Heart left ventricle (tissue), 16 donors: ENCODE measurements at regions not wholly inside any gene's neighbourhood (a gene's known extent, or its start where the extent isn't known, plus 50 kb on each side); places are given as distances from the start of the nearest gene placed in this dataset.

Source experiments
- ATAC-seq, 4 donors: fragments of 200-7000 bp; cut with Tn5 transposase; one replicate each; pipeline ENCODE4 v1.9.1; 2020 to 2022; ENCODE audit warnings: moderate library complexity in 4 of 4, mild to moderate bottlenecking in 3 of 4, moderate number of reproducible peaks in 1 of 4
- DNase-seq, 5 donors: peaks; one replicate each; pipeline ENCODE4 v3.0.0-alpha.2; 2020
- H3K27ac ChIP-seq, 12 donors: fragments of 200-600 bp; sonication (generic) in 4 of 12; one replicate each; pipeline versions ENCODE4 v1.5.0 to v1.8.0; 2016 to 2022; ENCODE audit warnings: mild to moderate bottlenecking in 2 of 12
- H3K27me3 ChIP-seq, 9 donors: fragments of 200-600 bp; sonication (generic) in 2 of 9; one replicate each; pipeline versions ENCODE4 v1.5.1 to v1.8.0; 2016 to 2022; ENCODE audit warnings: mild to moderate bottlenecking in 3 of 9
- H3K36me3 ChIP-seq, 9 donors: fragments of 200-600 bp; sonication (generic) in 2 of 9; one replicate each; pipeline versions ENCODE4 v1.5.0 to v1.8.0; 2018 to 2022; ENCODE audit warnings: mild to moderate bottlenecking in 2 of 9
- H3K4me1 ChIP-seq, 12 donors: fragments of 200-600 bp; sonication (generic) in 4 of 12; one replicate each; pipeline versions ENCODE4 v1.5.0 to v1.8.0; 2016 to 2022; ENCODE audit warnings: mild to moderate bottlenecking in 3 of 12
- H3K4me3 ChIP-seq, 12 donors: fragments of 200-600 bp; sonication (generic) in 4 of 12; one replicate each; pipeline versions ENCODE4 v1.5.0 to v1.8.0; 2017 to 2022; ENCODE audit warnings: mild to moderate bottlenecking in 9 of 12, moderate library complexity in 4 of 12
- H3K9me3 ChIP-seq, 12 donors: fragments of 200-600 bp; sonication (generic) in 4 of 12; one replicate each; pipeline versions ENCODE4 v1.5.0 to v1.8.0; 2016 to 2022; ENCODE audit warnings: mild to moderate bottlenecking in 1 of 12
- POLR2A ChIP-seq, 2 donors: fragments of 450-650 bp; IDR thresholded peaks; one replicate each; pipeline ENCODE4 v1.6.1; 2017; ENCODE audit warnings: antibody characterized with exemption in 2 of 2, mild to moderate bottlenecking in 2 of 2, moderate library complexity in 2 of 2
- WGBS, 4 donors: extraction: QIAGEN DNeasy Blood & Tissue Kit in 2 of 4; methylation state at CpG; one replicate each; pipeline versions ENCODE4 v1.1.5 to v1.1.7; 2013 to 2018; 5-methylcytosine and 5-hydroxymethylcytosine counted together
- intact Hi-C, 10 donors: fragments of 100-400 bp; cut with DNase I; formaldehyde crosslinking; loops; one replicate each; pipeline versions ENCODE4 v1.11.1 to v1.14.2; 2022
- TF ChIP-seq, protein P1 (sequence below), 12 donors: fragments of 200-600 bp; sonication (generic) in 4 of 12; IDR thresholded peaks; one replicate each; pipeline versions ENCODE4 v1.5.0 to v1.8.0; 2018 to 2022; ENCODE audit warnings: antibody characterized with exemption in 12 of 12, mild to moderate bottlenecking in 5 of 12
- donor health status: ischemic (EF 13 %, LVEDD 7.1; RV severe dilation, severe dysfunction).
- donor health status: healthy with polysubstance abuse.
- donor health status: DM: no; HTN: yes; CAD: no.
- donor health status: DM: no; HTN: no; CAD: no.
- donor health status: ischemic (EF 25% LVEDD 6.9; RV normal size, moderate dysfunction).
- donor health status: ischemic (EF 25% LVEDD 5.7; RV mildly dilated, moderate dysfunction).
- donor health status: healthy.
- donor health status: DM: yes; HTN: yes; CAD: no.
- donor health status: ischemic (EF 35%, LVEDD 5.7; RV mildly dilated, moderate dysfunction).
- donor health status: nonischemic (EF 11% LVEDD 7.7; RV severe dilation, severe dysfunction).
- donor health status: DM: yes; HTN: yes; CAD: no.
- donor health status: PGD.
- donor health status: ischemic (EF 29% LVEDD 5.4; RV normal size, mild dysfunction).
- donor health status: nonischemic (EF 23%, LVEDD 6.1; RV moderate dilation, normal function).

DNA sequence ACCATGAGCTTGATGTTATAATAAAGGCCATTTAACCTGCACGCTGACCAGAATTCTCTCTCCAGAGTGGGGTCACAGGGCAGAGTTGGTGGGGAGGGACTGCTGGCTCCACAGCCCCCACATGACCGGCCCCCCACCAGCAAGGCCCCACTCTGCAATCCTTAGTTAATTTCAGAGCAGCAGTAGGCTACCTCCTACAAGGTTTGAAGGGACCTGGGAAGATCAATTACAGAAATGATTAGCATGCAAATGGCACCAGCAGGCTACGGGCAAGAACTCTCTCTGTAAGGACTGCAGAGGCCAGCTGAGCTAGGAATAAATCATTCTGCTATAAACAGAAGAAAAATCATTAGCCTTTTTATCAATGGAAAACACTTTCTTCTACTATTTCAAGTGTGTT lies 135.3 kb downstream of the C1D start:
- Histone ChIP-seq H3K36me3 (no peaks in the 10 kb centered on the region), H3K4me3 (no peak overlapping the region), H3K4me1 (no peaks in the 10 kb centered on the region), H3K9me3 (no peaks in the 10 kb centered on the region), H3K27ac (no peak overlapping the region), H3K27me3 (peaks cover 0 to 10% (median 0%) of the 10 kb centered on the region in 9 donors)
- TF ChIP-seq, protein P1, sequence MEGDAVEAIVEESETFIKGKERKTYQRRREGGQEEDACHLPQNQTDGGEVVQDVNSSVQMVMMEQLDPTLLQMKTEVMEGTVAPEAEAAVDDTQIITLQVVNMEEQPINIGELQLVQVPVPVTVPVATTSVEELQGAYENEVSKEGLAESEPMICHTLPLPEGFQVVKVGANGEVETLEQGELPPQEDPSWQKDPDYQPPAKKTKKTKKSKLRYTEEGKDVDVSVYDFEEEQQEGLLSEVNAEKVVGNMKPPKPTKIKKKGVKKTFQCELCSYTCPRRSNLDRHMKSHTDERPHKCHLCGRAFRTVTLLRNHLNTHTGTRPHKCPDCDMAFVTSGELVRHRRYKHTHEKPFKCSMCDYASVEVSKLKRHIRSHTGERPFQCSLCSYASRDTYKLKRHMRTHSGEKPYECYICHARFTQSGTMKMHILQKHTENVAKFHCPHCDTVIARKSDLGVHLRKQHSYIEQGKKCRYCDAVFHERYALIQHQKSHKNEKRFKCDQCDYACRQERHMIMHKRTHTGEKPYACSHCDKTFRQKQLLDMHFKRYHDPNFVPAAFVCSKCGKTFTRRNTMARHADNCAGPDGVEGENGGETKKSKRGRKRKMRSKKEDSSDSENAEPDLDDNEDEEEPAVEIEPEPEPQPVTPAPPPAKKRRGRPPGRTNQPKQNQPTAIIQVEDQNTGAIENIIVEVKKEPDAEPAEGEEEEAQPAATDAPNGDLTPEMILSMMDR (IDR thresholded peaks at IDR 0.05) = no peak
- no peak for TF ChIP-seq POLR2A (IDR thresholded peaks at IDR 0.05)
- no peak for DNase-seq
- intact Hi-C loops = no loop called here
- ATAC-seq = no peak
- WGBS, 4 donors = 47 to 75% (median 61%) methylated on average over 3 of the region's 3 CpGs

DNA sequence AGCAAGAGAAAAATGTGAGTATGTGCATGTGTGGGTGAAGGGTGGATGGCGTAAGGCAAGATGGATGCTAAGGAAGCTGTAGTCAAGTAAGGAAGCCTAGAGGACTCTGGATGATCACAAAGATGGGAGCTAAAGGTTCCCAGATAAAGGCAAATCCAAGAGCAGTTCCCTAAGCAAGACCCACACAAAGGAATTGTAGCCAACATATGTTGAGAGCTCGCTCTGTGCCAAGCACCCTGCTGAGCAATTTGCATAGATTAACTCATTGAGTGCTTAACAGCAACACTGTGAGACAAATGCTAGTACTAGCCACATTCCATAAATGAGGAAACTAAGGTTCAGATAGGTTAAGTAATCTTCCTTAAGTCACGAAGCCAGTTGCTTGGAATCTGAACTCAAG lies 132.6 kb downstream of the C1D start:
- H3K9me3 ChIP-seq = no peaks in the 10 kb centered on the region

DNA sequence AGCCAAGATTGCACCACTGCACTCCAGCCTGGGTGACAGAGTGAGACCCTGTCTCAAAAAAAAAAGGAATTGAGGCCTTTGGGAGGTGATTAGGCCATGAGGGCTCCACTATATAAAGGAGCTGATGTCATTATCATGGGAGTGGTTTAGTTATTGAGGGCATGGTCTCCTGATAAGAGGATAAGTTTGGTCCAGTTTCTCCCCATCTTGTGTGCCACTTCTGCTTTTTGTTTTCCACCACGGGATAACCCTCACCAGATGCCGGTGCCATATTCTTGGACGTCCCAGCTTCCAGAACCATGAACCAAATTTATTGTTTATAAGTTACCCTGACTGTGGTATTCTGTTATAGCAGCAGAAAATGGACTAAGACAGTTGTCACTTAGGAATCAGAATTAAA lies 125.8 kb downstream of the C1D start:
- no peak for ATAC-seq
- 86 to 96% (median 93%) methylated on average over 3 of the region's 3 CpGs for WGBS, 4 donors

More for the DNA sequence above, 132.6 kb downstream of the C1D start:
- intact Hi-C loops = no loop called here
- ATAC-seq (no peak), DNase-seq (no peak)
- TF ChIP-seq, protein P1 (IDR thresholded peaks at IDR 0.05) = no peak
- no peak for TF ChIP-seq POLR2A (IDR thresholded peaks at IDR 0.05)
- Histone ChIP-seq H3K4me1 (no peaks in the 10 kb centered on the region), H3K27me3 (peaks cover 0 to 7% (median 0%) of the 10 kb centered on the region in 9 donors), H3K36me3 (no peaks in the 10 kb centered on the region), H3K4me3 (no peak overlapping the region), H3K27ac (no peak overlapping the region)
- 39 to 53% (median 43%) methylated on average over 3 of the region's 3 CpGs for WGBS, 4 donors

DNA sequence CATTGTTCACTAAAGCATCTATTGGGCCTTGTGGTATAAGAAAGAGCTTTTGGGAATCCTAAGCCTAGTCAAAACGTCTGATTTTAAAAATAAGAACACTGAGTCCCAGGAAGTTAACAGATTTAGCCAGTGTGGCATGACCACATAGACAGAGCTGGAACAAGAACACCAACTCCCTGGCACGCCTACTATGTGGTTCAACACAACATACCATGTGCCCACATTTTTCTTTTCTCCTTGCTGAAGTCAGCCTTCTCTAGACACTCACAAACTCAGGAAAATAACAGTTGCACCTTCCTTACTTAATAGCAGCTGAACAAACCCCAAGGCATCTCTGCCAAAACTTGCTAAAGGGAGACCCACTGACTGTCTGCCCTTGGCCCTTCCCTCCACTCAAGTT lies 124.8 kb downstream of the C1D start:
- Histone ChIP-seq H3K36me3 (no peaks in the 10 kb centered on the region), H3K27ac (no peak overlapping the region), H3K9me3 (peaks cover 0 to 9% (median 0%) of the 10 kb centered on the region in 12 donors), H3K4me3 (no peak overlapping the region), H3K27me3 (no peaks in the 10 kb centered on the region), H3K4me1 (no peaks in the 10 kb centered on the region)
- intact Hi-C loops = no loop called here
- ATAC-seq (no peak), DNase-seq (no peak)
- no peak for TF ChIP-seq POLR2A (IDR thresholded peaks at IDR 0.05)
- TF ChIP-seq, protein P1 (IDR thresholded peaks at IDR 0.05) = no peak
- 59 to 71% (median 66%) methylated on average over 2 of the region's 2 CpGs for WGBS, 4 donors

More for the DNA sequence above, 125.8 kb downstream of the C1D start:
- no peak for DNase-seq
- TF ChIP-seq, protein P1 (IDR thresholded peaks at IDR 0.05) = no peak
- TF ChIP-seq POLR2A (IDR thresholded peaks at IDR 0.05) = no peak
- Histone ChIP-seq H3K27me3 (no peaks in the 10 kb centered on the region), H3K27ac (no peak overlapping the region), H3K36me3 (no peaks in the 10 kb centered on the region), H3K4me1 (no peaks in the 10 kb centered on the region), H3K9me3 (no peaks in the 10 kb centered on the region), H3K4me3 (no peak overlapping the region)
- intact Hi-C loops = no loop called here
